ENCODE measurements at regions not wholly inside any gene's neighbourhood (a gene's known extent, or its start where the extent isn't known, plus 50 kb on each side); places are given as distances from the start of the nearest gene placed in this dataset.
A peak's percentile ranks its signal among the peaks of the same experiment; 100 is the strongest.
"Not testable (repeated sequence)": the region's sequence is repeated elsewhere in the genome, so short reads cannot be mapped to it uniquely, and the experiment has no call there.

DNA sequence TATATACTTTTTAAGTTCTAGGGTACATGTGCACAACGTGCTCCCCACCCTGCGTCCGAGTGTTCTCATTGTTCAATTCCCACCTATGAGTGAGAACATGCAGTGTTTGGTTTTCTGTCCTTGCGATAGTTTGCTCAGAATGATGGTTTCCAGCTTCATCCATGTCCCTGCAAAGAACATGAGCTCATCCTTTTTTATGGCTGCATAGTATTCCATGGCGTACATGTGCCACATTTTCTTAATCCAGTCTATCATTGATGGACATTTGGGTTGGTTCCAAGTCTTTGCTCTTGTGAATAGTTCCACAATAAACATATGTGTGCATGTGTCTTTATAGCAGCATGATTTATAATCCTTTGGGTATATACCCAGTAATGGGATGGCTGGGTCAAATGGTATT lies 148.1 kb upstream of the CHST15 start:
- not testable (repeated sequence) for DNase-seq

DNA sequence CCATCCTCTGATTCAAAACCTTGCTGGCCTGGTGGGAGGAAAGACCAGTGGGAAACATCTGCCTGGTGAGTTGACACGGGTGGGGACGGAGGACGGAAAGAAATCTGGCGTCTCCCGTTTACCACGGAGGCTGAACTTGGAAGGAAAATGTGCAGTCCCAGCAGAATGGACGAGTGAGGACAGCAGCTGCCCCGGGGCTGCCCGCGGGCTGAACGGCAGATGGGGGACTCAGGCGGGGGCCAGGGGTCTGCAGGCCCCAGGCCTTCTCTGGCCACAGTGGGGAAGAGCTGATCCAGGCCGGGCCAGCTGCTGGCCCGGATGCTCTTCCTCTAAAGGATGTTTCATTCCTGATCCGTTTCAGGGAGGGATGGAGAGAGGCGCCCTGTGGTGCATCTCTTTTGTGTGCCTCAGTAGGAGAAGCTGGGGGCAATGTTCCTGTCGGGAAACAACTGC lies 147.5 kb upstream of the CHST15 start:
- DNase-seq, result no peak

DNA sequence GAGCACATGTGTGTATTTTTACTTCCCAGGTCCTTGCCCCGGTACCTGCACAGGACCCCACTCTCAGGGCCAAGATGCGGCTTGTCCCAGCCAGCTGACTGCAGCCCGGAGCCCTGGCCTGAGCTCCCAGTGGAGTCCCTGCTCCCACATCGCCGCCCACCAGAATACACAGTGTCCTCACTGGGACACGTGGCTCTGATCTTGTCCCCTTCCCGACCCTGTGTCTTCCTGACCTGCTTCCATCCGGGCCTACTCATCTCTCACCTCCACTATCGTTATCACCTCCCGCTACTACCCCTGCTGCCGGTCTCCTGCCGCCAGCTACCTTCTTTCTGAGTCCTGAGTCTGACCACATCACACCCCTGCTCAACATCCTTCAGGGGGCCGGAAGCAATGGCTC lies 146.3 kb upstream of the CHST15 start:
- DNase-seq, result no peak

DNA sequence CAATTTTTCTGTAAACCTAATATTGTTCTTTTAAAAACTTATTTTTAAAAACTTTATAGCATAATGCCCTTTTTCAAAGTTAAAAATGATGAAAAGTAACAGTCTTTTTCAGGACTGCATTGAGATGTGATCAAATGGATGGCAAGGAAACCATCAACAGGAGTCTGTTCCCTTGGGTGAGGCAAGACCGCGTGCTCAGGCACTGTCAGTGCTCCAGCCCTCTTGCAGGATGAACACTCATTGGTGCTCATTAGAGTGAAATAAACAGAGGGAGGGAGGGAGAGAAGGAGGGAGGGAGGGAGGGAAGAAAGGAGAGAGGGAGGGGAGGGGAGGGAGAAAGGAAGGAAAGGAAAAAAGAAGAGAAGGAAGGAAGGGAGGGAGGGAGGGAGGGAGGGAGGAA lies 145.7 kb upstream of the CHST15 start:
- peak; percentile 3 for DNase-seq

DNA sequence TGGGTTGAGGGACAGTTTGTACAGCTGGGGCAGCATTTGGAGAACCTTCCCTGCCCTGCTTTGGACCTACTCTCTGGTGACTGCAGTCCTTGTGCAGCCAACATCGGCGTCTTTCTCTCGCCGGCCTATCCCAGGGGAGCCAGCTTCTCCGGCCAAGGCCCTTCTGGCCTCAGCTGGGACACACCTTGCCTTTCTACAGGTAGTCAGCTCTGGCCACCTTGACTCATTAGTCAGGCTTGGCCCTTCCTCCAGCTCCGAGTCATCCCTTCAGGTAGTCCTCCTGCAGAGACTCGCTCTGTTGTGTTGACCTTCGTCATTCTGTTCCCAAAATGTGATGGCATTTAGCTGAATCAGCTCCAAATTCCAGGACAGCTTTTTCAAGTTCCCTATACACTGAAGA lies 145.0 kb upstream of the CHST15 start:
- no peak for DNase-seq

DNA sequence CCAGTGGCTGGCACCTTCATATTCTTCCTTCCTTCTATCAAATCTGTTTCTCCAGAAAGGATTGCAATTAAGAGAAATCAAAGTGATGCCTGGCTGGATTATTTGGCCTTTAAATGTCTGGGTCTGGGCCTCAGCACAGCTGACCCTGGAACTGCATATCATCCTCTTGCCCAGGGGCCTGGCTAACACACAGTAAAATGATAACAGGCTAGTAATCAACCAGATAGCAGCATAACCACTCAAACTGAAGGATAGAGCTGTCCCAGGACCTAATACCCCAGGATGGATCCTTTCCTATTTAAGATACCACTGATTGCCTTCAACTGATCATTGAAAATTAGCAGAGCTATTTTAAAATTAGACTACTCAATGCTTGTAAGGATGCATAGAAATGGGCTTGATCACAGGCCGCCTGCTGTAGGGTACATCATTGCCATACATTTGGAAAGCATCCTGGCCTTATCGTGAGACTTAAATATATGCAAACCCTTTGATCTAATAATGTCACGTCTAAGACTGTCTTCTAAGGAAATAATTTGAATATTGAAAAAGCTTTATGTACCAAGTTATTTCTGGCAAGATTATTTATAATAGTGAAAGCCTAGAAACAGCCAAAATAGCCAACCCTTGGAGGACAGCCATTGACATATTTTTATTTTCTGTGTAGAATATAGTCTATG lies 144.0 kb upstream of the CHST15 start:
- DNase-seq, result no peak

DNA sequence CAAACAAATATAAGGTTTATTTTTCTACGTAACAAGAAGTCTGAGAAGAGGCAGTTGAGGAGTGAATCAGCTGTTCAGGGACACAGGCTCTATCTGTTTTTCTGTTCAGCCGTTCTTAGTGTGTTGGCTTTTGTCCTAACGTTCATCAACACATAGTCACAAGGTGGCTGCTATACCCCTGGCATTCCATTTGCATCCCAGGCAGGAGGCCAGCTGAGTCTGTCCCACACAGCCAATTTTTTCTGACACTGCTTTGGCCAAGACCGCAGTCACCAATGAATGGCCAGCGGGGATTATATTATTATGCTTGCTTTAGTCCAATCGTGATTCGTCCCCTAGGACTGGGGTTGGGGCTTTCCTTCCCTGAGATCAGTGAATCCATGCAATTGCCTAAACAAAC lies 143.4 kb upstream of the CHST15 start:
- DNase-seq, result no peak

DNA sequence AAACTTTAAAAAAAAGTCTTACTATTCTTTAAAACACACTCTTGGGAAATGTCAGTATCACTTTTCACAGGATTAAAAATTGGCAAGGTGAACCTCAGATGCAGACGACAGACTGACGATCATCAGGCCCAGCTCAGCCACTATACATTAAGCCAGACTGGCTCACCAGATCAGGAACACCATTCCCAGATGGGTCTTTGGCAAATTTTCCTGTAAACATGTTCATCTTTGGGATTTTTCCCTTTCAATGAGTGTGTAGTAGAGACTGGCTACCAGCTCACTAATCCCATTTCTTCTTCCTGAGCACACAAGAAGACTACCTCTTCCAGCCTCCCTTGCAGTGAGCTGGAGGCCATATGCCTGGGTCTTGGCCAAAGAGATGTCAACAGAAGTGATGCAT lies 142.7 kb upstream of the CHST15 start:
- DNase-seq, result no peak

DNA sequence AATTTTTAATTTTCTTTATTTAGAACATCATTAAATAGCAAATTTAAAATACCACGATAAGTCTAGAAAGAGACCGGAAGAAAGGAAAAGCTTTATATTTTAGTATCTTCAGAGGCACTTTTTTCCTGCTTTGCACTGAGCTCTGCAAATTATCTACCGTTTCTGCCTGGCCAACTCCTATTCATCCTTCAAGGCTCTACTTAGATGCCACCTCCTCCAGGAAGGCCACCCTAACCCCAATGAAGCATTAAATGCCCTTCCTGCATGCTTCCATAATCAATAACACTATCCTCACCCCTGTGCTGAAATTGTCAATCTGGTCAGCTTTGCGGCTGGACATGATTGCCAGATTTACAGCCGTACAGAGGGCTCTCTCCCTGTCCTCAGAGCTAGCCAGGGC lies 141.8 kb upstream of the CHST15 start:
- DNase-seq, result no peak

DNA sequence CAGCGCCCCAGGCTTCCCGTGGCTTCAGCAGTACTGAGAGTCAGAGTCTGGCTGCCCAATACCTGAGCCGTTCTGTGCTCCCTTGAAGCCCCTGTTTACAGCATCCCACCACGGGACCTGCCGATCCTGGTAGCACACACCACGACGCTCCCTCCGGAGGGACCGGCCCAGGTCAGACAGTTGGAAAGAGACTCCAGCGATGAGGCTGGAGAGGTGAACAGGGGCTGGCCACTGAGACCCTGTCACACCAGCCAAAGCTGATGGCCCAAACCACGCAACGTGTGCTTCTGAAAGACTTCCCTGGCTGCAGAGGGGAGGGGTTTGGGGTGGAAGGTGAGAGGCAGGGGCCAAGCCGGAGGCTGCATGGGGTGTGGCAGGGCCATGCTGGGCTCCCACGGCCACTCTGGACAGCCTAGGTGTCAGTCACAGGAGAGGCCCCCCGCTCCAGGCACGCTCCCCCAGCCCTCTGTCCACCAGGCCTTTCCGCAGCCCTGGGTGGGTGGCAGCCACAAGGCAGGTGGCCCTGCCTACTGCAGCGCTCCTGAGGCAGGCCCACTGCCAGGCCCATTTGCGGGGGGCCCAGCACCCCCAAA lies 140.2 kb upstream of the CHST15 start:
- DNase-seq, result no peak

DNA sequence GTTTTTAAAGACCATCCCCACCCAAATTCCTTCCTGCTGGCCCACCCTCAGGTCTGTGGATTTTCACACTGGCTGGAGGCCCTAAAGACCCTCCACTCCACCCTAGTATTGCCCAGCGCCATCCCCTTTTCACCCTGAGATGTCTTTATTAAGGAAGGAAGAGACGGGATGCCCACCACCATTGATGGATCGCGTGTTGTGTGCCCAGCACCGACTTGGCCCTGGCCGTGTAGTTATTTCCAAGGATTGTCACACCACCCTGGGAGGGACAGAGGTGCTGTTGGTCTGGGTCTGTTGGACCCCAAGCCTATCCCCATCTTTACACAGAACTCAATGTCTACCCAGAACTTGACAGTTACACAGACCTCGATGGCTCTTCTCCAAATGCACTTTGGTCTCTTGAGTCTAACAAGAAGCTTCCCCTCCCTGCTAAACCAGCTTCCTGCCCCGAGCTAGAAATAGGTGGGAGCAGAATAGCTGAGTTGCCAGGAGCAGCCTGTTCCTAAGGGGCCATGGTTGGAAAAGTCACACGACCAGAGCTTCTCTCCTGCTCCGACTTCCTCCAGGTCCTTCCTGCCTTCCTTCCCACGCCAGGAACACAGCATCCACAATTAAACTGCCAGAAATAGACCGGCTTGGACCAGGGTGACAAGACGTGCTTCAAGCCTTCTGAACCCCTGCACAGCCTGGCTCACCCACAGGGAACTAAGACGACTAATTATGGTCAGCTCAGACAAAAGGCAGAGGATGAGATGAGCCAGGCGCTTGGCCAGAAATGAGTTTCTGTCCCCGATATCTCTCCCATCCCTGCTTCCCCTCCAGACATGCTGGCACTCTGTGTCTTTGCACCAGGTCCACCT lies 139.5 kb upstream of the CHST15 start:
- DNase-seq, result no peak

DNA sequence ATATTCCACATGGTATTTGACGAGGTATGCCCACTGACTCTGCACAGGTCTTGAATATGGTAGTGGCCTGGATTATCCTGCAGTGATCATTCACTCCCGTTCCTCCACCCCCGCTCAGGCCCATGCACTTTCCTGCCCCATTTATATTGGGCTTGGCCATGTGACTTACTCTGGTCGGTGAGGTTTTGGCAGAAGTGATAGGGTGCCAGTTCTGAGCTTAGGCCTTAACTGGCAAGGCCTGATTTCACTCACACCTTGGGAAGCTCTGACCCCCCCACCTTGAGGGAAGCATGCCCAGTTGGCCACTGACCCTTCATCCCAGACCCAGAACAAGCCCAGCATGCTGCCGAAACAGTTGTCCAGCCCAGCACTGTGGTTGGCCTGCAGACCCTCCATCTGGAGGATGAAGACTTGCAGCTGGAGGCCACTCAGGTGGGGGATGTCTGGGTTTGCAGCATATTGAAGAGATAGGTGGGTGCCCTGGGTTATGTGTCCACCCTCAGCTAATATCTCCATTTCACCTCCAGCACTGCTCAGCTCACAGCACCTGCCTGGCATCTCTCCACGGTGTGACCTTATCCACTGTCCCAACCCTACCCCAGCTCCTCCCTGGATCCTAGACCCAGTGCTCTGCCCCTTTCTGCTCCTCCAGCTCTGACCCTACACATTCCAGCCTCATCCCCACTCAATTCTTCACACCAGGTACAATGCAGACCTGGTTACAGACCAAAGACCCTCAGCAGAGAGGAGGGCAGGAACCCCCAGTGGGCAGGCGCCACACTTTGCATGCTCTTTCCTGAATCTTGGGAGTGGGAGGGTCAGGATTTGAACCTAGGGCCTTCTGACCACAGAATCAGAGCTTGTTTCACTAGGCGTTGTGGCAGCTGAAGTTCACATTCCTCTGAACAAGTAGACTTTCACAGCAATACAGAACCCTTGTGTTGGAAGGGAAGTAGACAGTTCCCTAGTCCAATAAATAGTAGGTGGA lies 138.1 kb upstream of the CHST15 start:
- DNase-seq, result no peak

DNA sequence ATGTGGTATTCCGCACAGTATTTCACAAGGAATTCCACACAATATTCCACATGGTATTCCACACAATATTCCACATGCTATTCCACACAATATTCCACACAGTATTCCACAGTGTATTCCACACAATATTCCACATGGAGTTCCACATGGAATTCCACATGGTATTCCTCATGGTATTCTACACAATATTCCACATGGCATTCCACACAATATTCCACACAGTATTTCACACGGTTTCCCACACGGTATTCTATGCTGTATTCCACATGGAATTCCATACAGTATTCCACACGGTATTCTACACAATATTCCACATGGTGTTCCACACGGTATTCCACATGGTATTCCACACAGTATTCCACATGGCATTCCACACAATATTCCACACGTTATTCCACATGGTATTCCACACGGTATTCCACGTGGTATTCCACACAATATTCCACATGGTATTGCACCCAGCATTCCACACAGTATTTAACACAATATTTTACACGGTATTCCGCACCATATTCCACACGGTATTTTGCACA lies 137.3 kb upstream of the CHST15 start:
- no peak for DNase-seq

DNA sequence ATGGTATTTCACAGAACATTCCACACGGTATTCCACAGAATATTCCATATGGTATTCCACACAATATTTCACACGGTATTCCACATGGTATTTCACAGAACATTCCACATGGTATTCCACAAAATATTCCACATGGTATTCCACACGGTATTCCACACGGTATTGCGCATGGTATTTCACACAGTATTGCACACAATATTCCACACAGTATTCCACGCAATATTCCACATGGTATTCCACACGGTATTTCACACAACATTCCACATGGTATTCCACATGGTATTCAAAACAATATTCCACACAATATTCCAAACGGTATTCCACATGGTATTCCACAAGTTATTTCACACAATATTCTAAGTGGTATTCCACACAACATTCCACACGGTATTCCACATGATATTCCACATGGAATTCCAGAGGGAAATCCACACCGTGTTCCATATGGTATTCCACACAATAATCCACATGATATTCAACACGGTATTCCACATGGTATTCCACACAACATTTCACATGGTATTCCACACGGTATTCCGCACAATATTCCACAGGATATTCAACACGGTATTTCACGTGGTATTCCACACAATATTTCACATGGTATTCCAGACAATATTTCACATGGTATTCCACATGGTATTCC lies 136.7 kb upstream of the CHST15 start:
- no peak for DNase-seq

DNA sequence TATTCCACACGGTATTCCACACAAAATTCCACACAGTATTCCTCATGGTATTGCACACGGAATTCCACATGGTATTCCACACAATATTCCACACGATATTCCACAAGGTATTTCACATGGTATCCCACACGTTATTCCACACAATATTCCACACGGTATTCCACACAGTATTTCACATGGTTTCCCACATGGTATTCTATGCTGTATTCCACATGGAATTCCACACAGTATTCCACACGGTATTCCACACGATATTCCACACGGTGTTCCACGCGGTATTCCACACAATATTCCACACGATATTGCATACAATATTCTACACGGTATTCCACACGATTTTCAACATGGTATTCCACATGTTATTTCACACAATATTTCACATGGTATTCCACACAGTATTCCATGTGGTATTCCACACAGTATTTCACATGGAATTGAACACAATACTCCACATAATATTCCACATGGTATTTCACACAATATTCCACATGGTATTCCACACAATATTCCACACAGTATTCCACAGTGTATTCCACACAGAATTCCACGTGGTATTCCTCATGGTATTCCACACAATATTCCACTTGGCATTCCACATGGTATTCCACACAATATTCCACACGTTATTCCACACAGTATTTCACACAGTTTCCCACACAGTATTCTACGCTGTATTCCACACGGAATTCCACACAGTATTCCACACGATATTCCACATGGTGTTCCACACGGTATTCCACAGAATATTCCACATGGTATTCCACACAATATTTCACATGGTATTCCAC lies 136.0 kb upstream of the CHST15 start:
- no peak for DNase-seq

DNA sequence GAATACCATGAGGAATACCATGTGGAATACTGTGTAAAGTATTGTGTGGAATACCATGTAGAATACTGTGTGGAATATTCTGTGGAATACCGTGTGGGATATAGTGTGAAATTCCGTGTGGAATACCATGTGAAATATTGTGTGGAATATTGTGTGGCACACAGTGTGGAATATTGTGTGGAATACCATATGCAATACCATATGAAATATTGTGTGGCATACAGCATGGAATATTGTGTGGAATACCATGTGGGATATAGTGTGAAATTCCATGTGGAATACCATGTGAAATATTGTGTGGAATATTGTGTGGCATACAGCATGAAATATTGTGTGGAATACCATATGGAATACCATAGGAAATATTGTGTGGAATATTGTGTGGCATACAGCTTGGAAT lies 135.1 kb upstream of the CHST15 start:
- no peak for DNase-seq

DNA sequence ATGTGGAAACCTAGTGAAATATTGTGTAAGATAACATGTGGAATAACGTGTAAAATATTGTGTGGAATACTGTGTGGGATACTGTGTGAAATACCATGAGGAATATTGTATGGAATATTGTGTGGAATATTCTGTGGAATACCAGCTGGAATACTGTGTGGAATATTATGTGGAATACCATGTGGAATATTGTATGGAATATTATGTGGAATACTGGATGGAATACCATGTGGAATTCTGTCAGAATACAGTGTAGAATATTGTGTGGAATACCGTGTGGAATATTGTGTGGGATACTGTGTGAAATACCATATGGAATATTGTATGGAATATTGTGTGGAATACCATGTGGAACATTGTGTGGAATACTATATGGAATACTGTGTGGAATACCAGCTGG lies 134.6 kb upstream of the CHST15 start:
- DNase-seq, result no peak

DNA sequence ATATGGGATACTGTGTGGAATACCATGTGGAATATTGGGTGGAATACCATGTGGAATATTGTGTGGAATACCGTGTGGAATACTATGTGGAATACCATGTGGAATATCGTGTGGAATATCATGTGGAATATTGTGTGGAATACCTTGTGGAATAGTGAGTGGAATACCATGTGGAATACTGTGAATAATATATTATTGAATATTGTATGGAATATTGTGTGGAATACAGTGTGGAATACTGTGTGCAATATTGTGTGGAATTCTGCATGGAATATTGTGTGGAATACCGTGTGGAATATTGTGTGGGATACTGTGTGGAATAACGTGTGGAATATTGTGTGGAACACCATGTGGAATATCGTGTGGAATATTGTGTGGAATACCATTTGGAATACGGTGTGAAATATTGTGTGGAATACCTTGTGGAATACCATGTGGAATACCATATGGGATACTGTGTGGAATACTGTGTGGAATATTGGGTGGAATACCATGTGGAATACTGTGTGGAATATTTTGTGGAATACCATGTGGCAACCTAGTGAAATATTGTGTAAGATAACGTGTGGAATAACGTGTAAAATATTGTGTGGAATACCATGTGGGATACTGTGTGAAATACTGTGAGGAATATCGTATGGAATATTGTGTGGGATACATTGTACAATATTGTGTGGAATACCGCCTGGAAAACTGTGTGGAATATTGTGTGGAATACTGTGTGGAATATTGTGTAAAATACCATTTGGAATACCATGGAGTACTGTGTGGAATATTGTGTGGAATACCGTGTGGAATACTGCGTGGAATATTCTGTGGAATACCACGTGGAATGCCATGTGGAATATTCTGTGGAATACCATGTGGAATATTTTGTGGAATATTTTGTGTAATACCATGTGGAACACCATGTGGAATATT lies 133.9 kb upstream of the CHST15 start:
- DNase-seq, result no peak

DNA sequence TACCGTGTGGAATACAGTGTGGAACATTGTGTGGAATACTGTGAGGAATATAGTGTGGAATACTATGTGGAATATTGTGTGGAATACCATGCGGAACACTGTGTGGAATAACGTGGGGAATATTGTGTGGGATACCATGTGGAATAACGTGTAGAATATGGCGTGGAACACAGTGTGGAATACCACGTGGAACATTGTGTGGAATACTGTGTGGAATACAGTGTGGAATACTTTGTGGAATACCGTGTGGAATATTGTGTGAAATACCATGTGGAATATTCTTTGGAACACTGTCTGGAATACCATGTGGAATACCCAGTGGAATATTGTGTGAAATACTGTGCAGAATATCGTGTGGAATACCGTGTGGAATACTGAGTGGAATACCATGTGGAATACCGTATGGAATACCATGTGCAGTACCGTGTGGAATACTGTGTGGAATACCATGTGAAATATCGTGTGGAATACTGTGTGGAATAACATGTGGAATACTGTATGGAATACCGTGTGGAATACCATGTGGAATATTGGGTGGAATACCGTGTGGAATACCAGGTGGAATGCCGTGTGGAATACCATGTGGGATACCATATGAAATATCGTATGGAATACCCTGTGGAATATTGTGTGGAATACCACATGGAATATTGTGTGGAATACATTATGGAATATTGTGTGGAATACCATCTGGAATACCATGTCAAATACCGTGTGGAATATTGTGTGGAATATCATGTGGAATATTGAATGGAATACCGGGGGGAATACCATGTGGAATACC lies 133.1 kb upstream of the CHST15 start:
- no peak for DNase-seq

Data from DMS153 (cell line).